Glomerular endothelial cell (primary cell): ENCODE measurements at regions not wholly inside any gene's neighbourhood (a gene's known extent, or its start where the extent isn't known, plus 50 kb on each side); places are given as distances from the start of the nearest gene placed in this dataset.
"Not testable (repeated sequence)": the region's sequence is repeated elsewhere in the genome, so short reads cannot be mapped to it uniquely, and the experiment has no call there.

Source experiments
- DNase-seq: peaks from one replicate; pipeline ENCODE4 v3.0.0-alpha.2; 2011; ENCODE audit warnings: low read depth, low spot score; ENCODE audit errors: extremely low read depth

DNA sequence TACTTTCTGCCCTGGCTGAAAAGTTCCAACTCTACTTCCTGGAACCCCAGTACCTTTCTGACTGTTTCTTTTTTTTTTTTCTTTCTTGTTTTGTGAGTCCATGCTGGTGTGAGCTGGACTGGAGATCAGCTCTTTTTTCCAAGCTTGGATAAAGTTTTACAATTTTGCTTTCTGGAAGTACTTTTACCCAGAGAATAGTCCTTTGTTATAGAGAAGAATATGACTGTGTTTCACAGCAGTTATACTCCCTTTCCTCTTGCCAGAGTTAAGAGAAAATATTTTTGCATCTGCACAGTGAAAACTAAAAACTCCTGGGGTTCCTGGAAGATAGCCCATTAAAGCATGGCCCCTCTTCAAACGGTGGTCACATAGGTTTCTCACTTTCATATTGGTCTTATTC lies 1100.6 kb downstream of the OTOL1 start:
- DNase-seq, result no peak

DNA sequence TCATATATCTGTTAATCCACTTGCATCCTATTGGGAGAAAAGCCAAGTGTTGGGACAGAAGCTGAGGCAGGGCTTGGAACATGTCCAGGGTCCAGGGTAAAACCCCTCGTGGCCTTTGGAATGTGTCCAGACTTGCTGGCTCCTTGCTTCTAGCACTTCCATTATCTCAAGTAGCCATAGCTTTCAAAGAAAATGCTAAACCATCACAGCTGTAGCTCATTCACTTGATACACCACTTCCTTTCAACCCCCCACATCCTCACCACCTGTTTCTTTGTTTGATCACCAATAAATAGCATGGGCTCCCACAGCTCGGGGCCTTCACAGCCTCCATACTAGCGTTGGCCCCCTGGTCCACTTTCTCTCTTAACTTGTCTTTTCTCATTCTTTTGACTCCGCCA lies 1101.9 kb downstream of the OTOL1 start:
- peak; percentile 25 for DNase-seq

DNA sequence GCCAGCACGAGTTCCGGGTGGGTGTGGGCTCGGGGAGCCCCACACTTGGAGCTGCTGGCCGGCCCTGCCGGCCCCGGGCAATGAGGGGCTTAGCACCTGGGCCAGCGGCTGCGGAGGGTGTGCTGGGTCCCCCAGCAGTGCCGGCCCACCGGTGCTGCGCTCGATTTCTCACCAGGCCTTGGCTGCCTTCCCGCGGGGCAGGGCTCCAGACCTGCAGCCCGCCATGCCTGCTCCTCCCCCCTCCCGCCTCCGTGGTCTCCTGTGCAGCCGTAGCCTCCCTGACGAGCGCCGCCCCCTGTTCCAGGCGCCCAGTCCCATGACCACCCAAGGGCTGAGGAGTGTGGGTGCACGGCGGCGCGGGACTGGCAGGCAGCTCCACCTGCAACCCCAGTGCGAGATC lies 1103.1 kb downstream of the OTOL1 start:
- DNase-seq, result not testable (repeated sequence)

DNA sequence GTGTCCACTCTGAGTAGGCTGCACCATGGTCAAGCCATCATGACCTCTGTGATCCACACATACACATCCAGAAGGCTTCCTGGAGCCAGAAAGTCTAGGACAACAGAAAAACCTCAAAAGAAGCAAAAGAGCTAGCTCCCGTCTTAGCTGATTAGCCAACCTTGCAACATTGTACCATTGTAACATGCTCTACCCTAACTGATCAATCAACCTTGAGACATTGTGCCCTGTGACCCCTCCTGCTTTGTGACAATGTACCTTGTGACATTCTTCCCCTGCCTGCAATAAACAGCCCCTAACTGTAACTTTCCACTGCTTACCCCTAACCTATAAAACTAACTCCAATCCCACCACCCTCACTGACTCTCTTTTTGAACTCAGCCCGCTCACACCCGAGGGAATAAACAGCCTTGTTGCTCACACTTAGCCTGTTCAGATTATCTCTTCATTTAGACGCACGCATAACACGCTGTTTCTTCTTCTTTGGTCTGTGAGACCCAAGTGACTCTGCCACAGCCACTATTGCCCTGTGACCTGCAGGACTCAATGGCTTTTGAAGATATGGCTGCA lies 1104.6 kb downstream of the OTOL1 start:
- DNase-seq, result no peak

DNA sequence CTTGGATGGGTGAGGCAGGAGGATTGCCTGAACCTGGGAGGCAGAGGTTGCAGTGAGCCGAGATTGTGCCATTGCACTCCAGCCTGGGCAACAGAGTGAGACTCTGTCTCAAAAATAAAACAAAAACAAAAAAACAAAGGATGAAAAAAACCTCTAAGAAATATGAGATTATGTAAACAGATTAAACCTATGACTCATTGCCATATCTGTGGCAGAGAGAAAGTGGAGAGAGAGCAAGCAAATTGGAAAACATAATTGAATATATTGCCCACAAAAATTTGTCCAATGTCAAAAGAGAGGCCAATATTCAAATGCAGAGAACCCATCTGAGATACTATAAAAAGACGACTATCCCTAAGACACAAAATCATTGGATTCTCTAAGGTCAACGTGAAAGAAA lies 1106.0 kb downstream of the OTOL1 start:
- DNase-seq, result no peak

DNA sequence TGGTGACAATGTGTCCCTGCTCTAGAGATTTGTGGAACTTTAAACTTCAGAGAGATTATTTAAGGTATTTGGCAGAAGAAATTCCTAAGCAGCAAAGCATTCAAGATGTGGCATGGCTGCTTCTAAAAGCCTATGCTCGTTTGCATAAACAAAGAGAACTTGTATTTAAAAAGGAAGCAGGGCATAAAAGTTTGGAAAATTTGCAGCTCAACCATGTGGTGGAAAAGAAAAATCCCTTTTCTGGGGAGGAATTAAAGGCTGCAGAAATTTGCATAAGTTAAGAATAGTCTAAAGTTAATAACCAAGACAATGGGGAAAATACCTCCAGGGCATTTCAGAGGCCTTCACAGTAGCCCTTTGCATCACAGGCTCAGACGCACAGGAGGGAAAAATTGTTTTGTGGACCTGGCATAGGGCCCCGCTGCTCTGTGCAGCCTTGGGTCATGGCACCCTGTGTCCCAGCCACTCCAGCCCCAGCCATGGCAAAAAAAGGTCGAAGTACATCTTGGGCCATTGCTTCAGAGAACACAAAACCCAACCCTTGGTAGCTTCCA lies 1109.1 kb downstream of the OTOL1 start:
- DNase-seq, result no peak

DNA sequence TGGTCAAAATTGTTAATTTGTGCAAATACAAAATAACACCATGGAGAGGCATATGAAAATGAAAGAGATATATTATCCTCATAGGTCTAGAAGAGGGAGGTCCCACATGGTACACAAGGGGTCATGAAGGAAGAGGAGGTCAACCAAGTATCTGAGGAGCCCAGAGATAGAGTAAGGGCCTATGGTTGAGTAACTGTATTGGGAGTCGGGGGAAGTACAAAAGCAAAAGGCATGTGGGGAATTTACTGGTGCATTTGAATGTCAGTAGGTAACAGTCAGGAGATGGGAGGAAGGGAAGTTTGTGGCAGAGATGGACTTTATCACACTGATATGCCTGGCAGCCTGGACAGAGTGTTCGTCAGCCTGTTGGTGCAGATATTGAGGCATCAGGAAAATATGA lies 1113.7 kb downstream of the OTOL1 start:
- DNase-seq, result no peak

DNA sequence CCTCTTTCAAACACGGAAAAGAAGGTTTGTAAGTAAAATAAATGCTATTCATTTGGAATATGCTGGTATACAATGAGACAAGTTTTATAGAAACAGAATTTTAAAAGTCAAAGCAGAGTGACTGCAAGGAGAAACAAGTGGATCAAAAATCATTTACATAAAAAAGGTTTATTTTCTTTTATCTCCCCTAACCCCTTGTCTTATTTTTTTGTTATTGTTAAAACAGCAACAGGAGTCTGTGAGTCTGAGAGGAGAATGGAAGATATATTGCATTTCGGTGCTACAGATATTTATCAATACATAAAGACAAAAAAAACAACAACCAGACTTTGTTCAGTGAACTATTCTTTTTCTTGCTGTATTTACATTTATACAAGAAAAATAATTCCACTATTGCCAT lies 1116.4 kb downstream of the OTOL1 start:
- DNase-seq, result no peak

DNA sequence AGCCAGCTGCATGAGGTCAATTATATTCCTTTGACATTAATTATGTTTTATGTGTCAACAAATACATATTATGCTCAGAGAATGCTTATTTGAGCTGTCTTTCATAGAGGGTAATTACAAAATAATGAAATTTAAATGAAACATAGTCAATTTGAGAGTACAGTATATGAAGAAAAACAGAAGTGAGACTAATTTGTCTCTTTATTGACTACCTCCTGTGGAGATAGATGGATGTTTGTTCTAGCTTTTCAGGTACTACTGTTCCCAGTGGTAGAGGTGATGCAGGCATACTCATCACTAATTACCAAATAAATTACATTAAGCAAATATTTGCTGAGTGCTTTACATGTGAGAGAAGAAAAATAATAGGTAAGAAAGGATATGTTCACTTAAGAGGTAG lies 1129.6 kb downstream of the OTOL1 start:
- DNase-seq, result no peak

DNA sequence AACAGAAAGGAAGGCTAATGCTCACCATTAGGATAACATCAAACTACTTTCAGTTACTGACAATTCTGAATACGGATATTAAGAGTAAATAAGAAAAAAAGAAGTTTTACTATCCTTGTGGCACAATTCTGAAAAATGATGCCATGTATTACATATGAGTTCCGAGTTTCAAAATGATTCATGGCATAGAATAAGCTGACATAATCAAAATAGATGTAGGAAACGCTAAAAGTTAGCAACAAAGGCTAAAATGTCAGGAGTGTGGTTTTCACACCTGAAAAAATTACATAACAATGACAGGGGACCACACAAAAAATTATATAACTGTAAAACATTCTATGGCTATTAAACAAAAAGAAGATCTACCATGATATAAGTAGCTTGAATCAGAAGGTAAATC lies 1131.9 kb downstream of the OTOL1 start:
- no peak for DNase-seq

DNA sequence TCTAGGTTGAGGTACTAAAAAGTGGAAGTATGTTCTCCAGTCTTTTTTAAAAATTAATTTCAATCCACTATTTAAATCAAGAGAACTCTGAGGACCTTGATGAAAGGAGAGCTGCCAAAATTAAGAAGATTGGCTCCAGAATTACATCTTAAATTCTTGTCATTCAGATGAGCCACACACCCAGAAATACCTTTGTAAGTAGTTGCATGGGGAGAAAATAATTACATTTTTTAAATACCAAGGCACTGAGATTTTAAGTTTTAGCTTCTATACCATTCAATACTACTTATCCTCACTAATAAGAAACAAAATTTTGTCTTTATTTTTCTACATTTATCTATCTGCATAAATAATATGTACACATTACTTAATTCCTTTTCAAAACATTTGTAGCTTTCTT lies 1132.8 kb downstream of the OTOL1 start:
- DNase-seq, result no peak

DNA sequence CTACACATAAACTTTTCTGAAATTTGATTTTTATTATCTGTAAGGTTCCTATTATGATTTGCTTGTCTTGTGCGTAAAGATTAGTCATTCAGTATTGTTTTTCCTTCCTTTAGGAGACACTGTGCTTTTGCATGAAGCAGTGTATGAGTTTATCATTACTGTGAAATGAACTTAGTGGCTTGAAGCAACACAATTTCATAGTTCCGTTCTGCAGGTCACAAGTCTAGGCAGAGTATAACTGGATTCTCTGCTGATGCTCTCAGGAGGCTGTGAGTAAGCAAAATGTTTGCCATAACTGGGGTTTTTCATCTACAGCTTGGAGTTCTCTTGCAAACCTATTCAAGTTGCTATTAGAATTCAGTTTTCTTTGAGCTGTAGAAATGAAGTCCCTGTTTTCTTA lies 1136.1 kb downstream of the OTOL1 start:
- DNase-seq, result no peak

DNA sequence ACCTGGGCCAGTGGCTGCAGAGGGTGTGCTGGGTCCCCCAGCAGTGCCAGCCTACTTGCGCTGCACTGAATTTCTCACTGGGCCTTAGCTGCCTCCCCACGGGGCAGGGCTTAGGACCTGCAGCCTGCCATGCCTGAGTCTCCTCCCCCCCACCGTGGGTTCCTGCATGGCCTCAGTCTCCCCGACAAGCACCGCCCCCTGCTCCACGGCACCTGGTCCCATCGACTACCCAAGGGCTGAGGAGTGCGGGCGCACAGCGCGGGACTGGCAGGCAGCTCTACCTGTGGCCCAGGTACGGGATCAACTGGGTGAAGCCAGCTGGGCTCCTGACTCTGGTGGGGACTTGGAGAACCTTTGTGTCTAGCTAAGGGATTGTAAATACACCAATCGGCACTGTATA lies 1143.6 kb downstream of the OTOL1 start:
- not testable (repeated sequence) for DNase-seq

DNA sequence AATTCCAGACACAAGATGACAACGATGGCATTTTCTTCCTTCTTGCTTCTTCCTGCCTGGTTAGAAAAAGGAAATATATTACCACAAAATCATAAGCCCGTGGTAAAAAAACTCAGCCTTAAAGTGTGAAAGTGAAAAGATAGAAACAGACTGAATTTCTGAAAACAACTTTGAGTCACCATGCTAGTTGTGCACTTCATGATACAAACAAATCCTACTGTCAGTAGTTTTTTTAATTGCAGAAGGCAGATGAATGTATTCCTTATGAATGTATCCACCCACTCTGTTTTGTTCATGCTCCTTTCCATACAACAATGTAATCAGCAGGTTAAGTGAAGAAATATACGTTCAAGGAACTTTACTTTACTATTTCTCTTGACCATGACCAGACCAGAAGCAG lies 1144.7 kb downstream of the OTOL1 start:
- DNase-seq, result no peak

DNA sequence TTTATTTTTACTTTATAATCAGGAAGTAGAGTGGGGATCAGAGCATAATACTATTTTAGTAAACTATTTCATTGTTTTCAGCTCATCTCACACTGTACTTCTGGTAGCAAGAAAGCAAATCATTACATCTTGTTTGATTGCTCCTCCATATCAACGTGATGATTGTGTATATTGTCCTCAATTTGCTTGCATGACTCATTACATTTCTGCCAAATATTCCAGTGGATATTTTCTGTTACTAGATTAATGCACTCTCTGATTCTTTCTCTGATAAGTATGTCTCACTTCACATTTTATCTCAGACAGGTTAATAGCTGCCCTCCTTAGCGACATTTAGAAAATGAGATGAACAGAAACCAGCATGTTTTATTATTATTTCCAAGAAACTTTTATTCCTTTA lies 1145.3 kb downstream of the OTOL1 start:
- no peak for DNase-seq

DNA sequence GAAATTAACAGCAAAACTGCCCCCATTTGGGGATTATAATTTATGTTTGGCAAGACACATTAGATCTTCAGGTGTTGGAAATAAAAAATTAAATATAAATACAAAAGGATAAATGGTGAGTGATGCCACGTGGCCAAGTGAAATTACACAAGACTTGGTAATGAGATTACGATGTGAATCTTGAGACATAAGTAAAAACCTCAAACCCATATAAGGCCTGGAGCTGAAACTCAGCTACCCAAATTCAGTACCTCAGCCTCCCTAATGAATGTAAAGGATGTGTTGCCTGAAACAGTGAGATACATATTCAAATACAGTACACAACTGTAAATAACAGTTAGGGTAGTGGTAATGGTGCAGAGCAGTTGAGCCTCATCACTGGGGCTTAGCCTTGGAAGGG lies 1146.6 kb downstream of the OTOL1 start:
- DNase-seq, result no peak

DNA sequence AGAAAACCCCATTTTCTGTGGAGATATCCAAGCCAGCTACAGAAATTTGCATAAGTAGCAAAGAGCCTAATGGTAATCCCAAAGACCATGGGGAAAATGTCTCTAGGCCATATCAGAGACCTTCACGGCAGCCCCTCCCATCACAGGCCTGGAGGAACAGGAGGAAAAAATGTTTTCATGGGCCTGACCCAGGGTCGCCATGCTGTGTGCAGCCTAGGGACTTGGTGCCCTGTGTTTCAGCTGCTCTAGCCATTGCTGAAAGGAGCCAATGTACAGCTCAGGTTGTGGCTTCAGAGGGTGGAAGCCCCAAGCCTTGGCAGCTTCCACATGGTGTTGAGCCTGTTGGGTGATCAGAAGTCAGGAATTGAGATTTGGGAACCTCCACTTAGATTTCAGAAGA lies 1150.7 kb downstream of the OTOL1 start:
- no peak for DNase-seq

DNA sequence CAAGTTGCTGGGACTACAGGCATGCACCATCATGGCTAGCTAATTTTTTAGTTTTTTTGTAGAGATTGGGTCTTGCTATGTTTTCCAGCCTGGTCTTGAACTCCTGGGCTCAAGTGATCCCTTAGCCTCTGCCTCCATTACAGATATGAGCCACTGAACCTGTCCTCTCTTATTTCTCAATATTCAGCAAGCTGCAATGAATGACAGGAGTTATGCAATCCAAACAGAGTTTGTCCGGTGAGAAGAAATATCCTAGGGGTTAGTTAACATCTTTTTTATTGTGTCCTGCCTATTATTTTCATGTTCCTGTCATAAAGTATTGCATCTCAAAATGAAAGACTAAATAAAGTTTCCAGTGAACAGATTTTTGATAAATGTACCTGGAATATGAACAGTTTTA lies 1161.4 kb downstream of the OTOL1 start:
- no peak for DNase-seq

DNA sequence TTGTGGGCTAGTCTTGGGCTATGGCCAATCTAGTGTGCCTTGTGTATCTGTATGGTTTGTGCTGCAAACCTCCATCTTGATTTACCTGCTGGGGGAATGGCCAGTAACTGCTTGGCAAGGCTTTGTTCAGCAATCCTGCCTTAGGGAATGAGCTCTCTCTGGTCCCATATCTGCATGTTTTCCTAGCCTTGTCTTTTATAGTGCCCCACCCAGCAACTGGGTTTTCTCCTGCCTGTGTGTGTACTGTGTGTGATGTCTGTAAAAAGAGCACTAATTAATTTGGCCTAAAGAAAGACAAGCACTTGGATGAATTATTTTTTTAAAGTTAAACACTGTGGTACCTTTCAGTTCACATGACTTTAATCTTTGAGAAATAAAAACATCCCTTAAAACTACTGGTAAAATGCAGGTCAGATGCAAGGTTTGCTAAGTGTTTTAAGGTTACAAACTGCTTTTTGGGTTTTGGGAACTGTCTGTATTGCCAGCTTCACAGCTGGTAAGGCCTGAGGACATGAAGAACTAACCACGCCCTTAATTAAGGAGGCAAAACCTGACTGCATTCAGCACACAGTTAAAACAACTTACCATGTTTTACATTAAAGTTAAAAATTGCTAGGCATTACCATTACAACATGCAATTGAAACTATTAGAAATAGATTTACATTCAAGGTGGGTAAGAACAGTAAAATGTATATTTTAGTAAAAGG lies 1169.2 kb downstream of the OTOL1 start:
- DNase-seq, result no peak

DNA sequence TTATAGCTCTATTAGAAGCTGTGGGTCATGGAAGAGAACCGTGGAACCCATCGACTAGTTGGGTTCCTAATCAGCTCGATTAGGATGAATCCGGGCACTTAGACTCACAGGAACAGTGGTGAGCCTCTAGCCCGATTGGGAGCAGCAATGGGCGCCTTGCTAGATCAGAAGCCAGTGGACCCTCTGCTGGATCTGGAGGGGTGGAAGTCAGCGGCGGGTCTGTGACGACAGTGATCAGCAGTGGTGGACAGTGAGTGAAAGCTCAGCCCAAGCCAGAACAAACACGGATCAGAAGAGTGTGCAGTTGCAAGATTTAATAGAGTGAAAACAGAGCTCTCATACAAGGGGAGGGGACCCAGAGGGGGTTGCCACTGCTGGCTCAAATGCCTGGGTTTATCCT lies 1170.2 kb downstream of the OTOL1 start:
- DNase-seq, result no peak

DNA sequence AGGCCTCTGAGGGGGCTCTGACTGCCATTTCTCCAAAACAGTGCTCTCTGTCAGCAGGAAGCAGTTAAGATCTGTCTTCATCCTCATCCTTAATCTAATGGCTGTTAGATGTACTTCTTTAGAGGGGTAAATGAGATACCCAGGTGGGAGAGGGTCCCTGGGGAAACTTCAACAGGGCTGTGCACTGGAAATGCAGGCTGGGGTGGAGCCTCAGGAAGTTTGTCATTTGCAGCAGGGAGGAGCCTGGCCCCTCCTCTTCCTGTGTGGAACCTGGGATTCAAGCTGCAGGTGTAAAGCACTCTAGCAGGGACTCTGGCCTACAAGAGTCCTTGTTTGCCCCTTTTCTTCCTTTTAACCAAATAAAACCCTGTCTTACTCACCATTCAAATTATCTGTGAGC lies 1173.6 kb downstream of the OTOL1 start:
- DNase-seq, result no peak

DNA sequence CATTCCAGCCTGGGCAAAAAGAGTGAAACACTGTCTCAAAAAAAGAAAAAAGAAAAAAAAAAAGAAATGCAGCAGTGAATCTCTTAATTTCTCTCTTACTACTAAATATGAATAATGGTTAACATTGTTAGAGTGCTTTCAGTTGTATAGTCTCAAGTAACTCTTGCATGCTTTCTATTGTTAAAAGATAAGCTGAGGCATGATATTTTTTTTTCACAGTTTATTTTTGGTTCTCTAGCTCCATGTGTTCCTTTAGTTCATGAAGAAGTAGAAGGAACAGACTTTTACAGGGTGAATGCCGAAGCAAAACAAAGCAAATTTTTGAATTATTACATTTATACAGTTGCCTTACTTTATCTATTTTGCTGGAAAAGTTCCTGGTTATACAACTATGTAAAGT lies 1180.9 kb downstream of the OTOL1 start:
- DNase-seq, result no peak

DNA sequence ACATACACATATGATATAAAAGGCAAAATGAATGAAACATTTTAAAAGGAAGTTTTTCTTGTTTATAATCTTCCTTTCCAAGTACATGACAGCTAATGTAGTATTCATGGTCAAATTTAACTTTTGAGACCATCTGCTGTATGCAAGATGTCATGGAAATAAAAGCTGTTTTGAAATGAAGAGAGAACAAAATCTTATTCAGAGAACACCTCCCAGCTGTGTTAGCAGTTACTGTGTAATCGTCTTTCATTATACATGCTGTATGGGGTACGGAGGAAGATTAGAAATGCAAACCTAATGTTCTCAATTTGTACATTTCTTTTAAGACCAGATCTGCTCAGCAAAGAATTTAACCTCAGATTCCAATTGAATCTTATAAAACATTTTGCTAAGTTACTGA lies 1182.3 kb downstream of the OTOL1 start:
- DNase-seq, result no peak
